WERI-Rb-1 (cell line): ENCODE measurements at regions not wholly inside any gene's neighbourhood (a gene's known extent, or its start where the extent isn't known, plus 50 kb on each side); places are given as distances from the start of the nearest gene placed in this dataset.
"Not testable (repeated sequence)": the region's sequence is repeated elsewhere in the genome, so short reads cannot be mapped to it uniquely, and the experiment has no call there.

Experiments
- DNase-seq: peaks from one replicate; pipeline ENCODE4 v3.0.0-alpha.2; 2020
- H3K27ac ChIP-seq: fragments of 250-450 bp; sonication (Bioruptor Pico); 2 replicates; pipeline ENCODE4 v1.5.1; 2020; ENCODE audit warnings: mild to moderate bottlenecking, moderate library complexity
- H3K27me3 ChIP-seq: fragments of 250-450 bp; sonication (Bioruptor Pico); 2 replicates; pipeline ENCODE4 v1.5.1; 2021; ENCODE audit warnings: mild to moderate bottlenecking, low read depth, moderate library complexity; ENCODE audit not compliant: insufficient read depth, severe bottlenecking
- H3K36me3 ChIP-seq: fragments of 250-450 bp; sonication (Bioruptor Pico); 2 replicates; pipeline ENCODE4 v1.5.1; 2020; ENCODE audit warnings: mild to moderate bottlenecking, moderate library complexity
- H3K4me3 ChIP-seq: 2 replicates; pipeline ENCODE4 v1.5.1; 2011; ENCODE audit warnings: low read depth, mild to moderate bottlenecking, control low read depth, low read length
- H3K9me3 ChIP-seq: fragments of 250-450 bp; sonication (Bioruptor Pico); 2 replicates; pipeline ENCODE4 v1.5.1; 2021; ENCODE audit warnings: mild to moderate bottlenecking, moderate library complexity; ENCODE audit not compliant: severe bottlenecking
- CTCF ChIP-seq: IDR thresholded peaks from 2 replicates; pipeline ENCODE4 v1.5.1; 2011; ENCODE audit warnings: low read depth, mild to moderate bottlenecking, control low read depth, inconsistent platforms, low read length

- Histone ChIP-seq H3K4me3 (no peak overlapping the region), H3K36me3 (no peaks in the 10 kb centered on the region), H3K9me3 (no peaks in the 10 kb centered on the region), H3K27me3 (no peaks in the 10 kb centered on the region), H3K27ac (no peak overlapping the region)
- peak; percentile 11 for DNase-seq
- 0 out of 2 replicates have a peak, but pooled peaks have one; percentile 12 for TF ChIP-seq CTCF
Measured at GRCh38 chr3:86388820-86389219, 602.1 kb downstream of the VGLL3 start.

- H3K27me3 ChIP-seq, result no peaks in the 10 kb centered on the region
- no peaks in the 10 kb centered on the region for H3K36me3 ChIP-seq
- DNase-seq, result no peak
- no peak for TF ChIP-seq CTCF
- no peak overlapping the region for H3K4me3 ChIP-seq
- H3K9me3 ChIP-seq, result no peaks in the 10 kb centered on the region
- H3K27ac ChIP-seq, result no peak overlapping the region
Measured at GRCh38 chr3:86382556-86382955, 608.4 kb downstream of the VGLL3 start.

DNA sequence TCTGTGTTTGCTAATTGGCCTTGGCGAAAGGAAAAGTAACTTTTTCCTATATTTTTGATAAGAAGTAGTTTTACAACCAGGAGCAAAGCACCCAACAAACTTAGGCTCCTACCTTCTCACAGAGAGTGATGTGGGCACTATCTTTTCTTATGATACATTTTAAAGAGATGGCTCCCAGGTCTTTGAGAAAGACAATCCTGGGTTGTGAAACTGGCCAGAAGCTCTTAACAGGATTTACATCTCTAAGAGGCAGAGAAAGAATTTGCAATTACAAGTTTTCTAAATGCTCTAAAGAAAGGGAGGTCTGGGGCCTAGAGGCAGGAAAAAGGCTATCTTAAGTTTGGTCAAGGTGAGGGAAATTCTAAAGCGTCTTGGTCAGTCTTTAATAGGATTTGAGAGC lies 609.7 kb downstream of the VGLL3 start:
- no peaks in the 10 kb centered on the region for H3K9me3 ChIP-seq
- no peaks in the 10 kb centered on the region for H3K27me3 ChIP-seq
- H3K36me3 ChIP-seq, result no peaks in the 10 kb centered on the region

DNA sequence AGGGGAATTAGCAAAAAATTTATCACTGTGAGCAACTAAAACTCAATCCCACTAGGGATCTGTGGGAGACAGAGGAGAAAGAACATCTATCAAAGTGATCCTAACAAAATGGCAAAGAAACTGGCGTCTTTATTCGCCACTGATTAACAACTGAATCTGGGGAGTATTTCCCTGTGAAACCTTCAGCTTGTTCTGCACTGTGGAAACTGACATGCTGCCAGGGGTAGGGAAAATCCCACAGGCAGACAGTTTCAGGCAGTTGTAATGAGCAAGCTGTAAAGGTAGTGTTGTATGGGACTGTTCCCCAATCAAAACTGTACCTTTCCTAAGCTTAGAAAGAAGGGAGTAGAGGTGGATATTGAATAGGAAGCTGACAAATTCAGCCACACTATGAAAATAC lies 611.7 kb downstream of the VGLL3 start:
- no peak for DNase-seq
- H3K27me3 ChIP-seq, result no peaks in the 10 kb centered on the region
- no peaks in the 10 kb centered on the region for H3K36me3 ChIP-seq
- no peak overlapping the region for H3K4me3 ChIP-seq
- H3K27ac ChIP-seq, result no peak overlapping the region
- TF ChIP-seq CTCF, result no peak
- H3K9me3 ChIP-seq, result no peaks in the 10 kb centered on the region

More for the DNA sequence above, 609.7 kb downstream of the VGLL3 start:
- Histone ChIP-seq H3K4me3 (no peak overlapping the region), H3K27ac (no peak overlapping the region)
- DNase-seq, result no peak
- TF ChIP-seq CTCF, result no peak

- Histone ChIP-seq H3K27ac (no peak overlapping the region), H3K4me3 (no peak overlapping the region), H3K36me3 (no peaks in the 10 kb centered on the region), H3K9me3 (no peaks in the 10 kb centered on the region), H3K27me3 (no peaks in the 10 kb centered on the region)
- DNase-seq, result no peak
- TF ChIP-seq CTCF, result no peak
Measured at GRCh38 chr3:86378829-86379228, 612.1 kb downstream of the VGLL3 start.

GRCh38 chr3:86335566-86335965 lies 655.4 kb downstream of the VGLL3 start:
- not testable (repeated sequence) for H3K9me3 ChIP-seq, H3K4me3 ChIP-seq, H3K27ac ChIP-seq, H3K36me3 ChIP-seq, DNase-seq, H3K27me3 ChIP-seq
